HCT116 (cell line): ENCODE measurements at regions not wholly inside any gene's neighbourhood (a gene's known extent, or its start where the extent isn't known, plus 50 kb on each side); places are given as distances from the start of the nearest gene placed in this dataset.

Source experiments
- EZH2 ChIP-seq: fragments of 200-600 bp; sonication (generic); IDR thresholded peaks from 2 replicates; pipeline ENCODE4 v1.6.1; 2017; ENCODE audit warnings: antibody characterized with exemption, mixed run types
- JUND ChIP-seq: IDR thresholded peaks from 2 replicates; pipeline ENCODE4 v1.6.1; 2012
- POLR2A ChIP-seq: IDR thresholded peaks from 2 replicates; pipeline ENCODE4 v1.7.0; 2011; ENCODE audit warnings: borderline replicate concordance; ENCODE audit not compliant: insufficient read depth, insufficient read length; ENCODE audit errors: extremely low read depth
- POLR2AphosphoS5 ChIP-seq: IDR thresholded peaks from 2 replicates; pipeline ENCODE4 v1.6.1; 2011; ENCODE audit warnings: mild to moderate bottlenecking, low read depth, low read length, moderate library complexity

GRCh38 chr15:69529141-69529540, 76.5 kb downstream of the RPLP1 start:
- no peak for TF ChIP-seq POLR2A
- no peak for TF ChIP-seq EZH2
- no peak for TF ChIP-seq POLR2AphosphoS5
- no peak for TF ChIP-seq JUND
